HG03575 (cell line): ENCODE measurements at regions not wholly inside any gene's neighbourhood (a gene's known extent, or its start where the extent isn't known, plus 50 kb on each side); places are given as distances from the start of the nearest gene placed in this dataset.

Source experiments
- ATAC-seq: cut with Tn5 transposase; IDR thresholded peaks from one replicate; pipeline ENCODE4 v1.9.1; 2021; ENCODE audit not compliant: unreplicated experiment, insufficient number of reproducible peaks, low FRiP score; ENCODE audit errors: extremely low read depth

DNA sequence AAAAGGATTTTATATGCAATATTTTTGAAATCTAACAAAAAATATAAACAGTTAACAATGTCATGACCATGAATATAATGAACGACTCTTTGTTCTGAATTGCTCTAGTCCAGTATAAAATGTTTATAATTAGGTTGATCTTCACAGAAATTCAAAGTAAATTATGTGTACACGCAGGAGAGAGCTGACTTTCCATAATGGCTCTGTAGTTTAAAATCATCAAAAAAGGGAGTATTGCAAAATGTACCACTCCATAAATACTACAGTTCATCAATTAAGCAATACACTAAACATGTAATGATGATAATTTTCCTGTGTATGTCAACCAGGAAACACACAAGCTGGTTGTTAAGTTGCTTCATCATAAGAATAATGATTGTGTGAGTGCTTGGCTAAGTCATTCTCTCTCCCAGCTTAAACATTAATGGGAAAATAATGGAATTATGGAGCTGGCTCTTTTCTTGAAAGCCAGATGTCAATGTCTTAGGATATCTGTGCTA is 189.5 kb upstream of the PLEKHG7 start:
- ATAC-seq = no peak

DNA sequence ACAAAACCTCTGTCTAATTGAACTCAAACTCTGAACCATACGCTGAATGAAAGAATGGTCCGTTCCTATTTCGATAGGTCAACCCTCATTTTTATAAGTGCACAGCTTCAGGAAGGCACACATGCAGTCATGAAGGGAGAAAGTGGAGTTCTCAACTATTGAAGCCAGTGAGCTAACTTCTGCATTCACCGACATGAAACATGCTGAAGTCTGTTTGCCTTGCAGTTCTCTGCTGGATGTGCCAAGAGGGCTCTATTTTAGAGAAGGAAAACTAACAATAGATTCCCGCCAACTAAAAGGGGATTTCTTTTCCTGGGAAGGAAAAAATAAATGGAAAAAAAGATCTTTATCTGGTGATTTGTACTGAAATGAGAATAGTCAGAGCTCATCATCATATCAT is 191.0 kb upstream of the PLEKHG7 start:
- no peak for ATAC-seq

DNA sequence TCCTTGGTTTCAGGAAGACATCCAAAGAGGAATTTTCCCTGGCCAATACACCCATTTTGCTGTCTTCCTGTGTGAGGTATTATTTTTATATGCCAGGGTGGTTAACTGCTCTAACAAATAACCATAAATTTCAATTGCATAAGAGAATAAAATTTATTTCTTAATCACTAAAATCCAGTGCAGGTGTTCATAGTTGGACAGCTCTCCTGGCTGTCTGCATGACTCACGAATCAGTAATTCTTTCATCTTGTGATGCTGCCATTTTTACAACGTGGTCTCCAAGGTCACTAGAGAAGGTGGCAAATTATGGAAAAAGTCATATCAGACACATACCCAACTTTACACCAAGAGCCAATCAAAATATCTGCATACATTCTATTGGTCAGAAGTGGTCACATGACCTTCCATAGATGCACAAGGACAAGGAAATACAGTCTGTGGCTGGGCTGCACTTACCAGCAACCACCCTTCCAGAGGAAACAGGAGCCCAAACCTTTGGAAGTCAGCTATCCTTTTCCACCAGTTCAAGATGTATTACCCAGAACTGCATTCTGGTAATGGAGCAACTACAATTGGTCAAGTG is 193.5 kb upstream of the PLEKHG7 start:
- no peak for ATAC-seq

DNA sequence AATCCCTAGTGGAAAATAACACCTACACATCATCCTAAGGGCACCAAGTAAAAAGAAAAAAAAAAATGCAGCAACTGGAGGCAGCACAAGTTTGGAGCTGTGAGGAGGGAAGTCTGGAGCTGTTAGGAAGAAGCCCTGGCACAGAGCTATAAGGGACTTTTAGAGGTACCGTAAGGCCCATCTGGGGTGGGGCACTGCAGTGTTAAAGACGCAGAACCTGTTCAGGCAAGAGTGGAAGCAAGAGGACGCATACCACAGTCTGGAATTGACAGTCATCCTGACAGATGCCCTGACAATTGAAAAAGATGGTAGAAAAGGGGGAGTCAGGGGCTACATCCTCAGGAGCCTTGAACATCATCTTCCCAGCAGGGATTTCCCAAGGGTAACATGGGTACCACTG is 195.9 kb upstream of the PLEKHG7 start:
- ATAC-seq = no peak

DNA sequence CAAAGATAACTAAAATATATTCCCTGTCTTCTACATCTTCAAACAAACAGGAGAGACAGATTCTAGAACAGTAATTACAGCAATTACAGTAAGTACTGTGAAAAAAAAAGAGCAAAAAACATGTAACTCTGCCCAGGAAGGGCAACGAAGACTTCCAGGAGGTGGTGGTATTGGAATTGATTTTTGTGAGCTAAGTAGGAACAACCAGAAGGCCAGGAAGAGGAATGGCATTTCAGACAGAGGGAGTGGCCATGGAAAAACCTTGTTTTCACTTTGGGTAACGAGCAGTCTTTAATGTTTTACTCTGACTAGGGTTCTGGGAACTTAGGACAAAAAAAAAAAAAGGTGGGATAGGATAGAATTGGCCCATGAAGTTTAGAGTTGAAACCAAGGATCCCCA is 196.3 kb upstream of the PLEKHG7 start:
- no peak for ATAC-seq

DNA sequence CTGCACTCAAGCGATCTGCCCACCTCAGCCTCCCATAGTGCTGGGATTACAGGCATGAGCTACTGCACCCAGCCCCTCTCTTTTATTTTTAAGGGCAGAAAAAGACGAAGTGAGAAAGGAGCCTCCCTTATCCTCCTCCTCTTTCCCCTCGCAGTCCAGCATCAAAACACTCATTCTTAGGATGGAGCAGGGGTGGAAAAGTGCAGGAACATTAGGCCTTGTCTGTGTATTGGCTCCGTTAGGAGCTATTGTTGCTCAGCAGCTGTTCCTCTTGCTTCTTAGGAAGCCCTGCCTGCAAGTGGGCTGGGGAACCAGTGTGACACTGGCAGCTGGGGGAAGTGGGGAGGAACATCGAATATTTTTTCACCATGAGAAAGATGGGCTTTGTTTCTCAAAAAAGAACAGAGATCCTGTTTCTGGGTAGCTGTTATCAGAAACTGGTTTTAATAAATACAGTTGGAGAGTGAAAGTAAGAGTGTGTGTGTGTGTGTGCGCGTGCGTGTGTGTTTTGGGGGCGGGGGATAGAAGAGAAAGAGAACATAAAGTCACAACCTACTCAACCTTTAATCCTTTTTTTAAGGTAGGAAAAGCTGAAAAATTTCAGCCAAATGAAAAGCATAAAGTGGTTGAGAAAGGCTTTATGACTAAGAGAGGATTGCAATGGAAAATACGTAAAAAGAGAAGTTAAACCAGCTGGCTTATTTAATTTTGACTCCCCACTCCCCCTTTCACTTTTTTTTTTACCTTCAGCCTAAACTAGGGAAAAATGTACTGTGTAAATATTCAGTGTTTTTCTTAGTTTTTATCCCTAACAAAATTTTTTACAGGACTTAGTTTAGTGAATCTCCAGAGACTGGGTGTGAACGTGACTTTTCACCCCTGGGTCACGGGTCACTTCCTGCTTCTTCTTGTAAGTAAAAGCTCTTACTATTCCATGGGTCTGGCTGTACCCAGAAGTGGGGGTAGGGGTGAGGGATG is 197.2 kb upstream of the PLEKHG7 start:
- no peak for ATAC-seq

DNA sequence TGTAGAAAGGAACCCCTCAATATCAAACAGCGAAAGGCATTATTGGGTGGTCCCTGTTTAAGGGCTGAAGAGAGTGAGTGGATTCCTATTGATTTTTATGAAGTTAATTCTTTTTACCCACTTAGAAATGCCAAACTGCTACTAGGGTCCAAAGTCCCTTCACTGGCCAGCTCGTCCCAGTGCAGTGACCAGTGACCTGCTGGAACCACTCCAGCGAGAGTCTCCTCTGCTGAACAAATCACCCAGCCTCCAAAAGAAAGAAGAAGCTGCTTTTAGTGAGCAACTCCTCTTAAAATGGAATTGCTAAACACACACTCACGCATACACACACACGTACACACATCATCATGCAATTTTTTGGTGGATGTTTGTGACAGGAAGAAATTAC is 198.2 kb upstream of the PLEKHG7 start:
- no peak for ATAC-seq

DNA sequence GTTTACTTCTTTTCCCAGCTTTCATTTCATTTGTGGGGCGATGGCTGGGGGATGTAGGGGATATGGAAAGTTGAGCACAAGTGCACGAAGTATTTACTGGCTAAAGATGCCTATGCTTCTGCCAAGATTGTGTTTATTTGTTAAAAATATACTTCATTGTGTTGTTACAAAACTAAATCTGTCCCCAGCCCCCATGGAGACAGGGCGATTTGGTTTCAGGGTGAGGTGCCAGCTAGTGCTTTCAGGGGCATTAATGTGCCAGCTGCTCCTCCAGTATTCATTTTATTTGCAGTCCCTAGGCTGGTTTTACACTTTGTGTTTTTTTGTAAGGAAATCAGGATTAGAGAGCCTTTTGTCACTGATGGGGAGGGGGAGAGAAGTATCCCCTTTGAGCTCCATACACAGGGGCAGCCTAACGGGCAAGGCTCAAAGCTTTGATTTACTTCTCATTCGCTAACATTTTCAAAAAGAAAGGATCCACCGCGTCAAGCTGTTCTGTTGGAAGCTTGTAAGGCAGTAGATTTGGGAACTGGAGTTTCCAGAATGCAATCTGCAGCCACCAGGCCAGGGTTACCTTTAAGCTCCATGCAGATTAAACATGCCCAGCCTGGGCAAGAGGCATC is 198.7 kb upstream of the PLEKHG7 start:
- no peak for ATAC-seq

DNA sequence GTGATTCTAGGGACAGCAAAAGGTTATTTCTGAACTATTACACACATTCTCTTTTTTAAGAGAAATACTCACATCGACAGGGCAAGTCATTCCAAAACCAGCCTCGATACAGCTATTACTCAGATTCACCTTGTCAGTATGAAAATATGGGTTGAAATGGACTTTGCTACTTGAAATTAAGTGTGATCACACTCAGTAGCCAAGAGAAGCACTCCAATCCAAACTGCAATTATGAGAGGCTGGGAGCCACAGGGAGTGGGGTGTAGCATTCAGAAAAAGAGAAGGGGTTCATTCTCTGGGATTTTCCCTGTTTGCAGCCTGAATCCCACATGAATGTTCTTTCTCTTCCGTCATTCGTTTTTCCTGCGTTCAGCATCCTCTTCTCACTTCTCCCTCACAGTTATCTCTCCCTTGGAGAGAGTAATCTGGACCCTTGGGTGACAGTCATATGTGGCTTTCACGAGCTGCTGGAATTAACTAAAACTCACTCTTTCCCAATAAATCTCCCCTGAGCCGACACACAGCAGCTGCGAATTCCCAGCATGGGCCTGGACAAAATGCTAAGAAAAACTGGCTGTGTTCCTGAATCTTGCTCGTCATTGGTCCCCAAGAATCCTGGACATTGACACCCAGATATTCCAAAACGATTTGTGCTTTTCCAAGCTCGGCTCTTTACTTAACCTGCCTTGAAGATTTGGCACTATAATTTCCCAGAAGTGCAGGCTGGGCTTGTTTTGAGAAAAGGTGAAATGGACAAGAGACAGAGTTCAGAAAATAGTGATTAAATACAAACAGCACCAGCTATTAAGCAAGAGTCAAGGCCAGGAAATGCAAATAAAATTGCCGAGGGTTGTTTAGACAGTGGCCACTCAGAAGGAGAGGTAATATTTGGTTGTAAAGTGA is 199.5 kb upstream of the PLEKHG7 start:
- ATAC-seq = peak; percentile 58

DNA sequence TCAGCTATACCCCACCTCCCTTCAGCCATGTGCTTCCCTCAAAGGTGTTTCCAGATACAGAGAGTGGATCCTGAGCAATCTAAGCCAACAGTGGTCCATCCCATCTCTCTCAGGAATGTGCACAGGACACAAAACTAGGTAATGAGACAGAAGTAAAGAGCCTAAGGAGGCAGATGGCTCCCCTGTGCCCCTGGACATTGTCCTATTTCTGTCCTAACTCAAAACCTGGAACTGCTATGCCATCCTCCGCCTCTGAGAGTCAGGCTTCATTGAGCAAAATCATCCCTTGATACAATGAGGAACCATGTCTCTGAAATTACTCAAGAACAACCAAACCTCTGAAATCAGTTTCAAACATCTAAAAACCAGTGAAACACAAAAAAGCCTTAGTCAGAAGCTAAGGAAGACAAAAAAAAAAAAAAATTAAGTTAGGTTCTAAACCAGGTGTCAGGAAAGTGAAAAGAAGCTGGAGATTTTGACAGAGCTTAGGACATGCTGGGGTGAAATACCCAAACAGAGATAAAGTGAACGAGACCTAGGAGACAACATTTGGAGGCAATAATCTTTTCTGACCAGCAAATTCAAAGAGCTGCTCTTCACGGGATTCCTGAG is 200.3 kb upstream of the PLEKHG7 start:
- ATAC-seq = peak; percentile 31

DNA sequence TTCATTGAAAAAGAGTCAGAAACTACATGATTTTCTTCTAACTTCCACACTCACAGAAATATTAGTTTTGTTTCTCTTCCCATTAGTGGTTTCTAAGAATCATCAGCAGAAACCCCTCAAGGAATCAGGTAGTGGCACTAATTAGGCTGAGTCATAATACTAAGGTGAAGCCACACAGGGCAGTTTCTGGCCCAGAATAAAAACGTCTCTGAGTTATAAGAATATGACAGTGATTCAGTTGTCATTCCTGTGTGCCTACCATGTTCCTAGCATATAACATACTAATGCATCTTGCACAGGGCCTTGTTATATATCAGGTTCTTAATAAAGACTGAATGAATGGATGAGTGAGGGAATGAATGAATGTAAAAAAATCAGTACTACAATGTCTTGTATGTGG is 206.0 kb upstream of the PLEKHG7 start:
- no peak for ATAC-seq

DNA sequence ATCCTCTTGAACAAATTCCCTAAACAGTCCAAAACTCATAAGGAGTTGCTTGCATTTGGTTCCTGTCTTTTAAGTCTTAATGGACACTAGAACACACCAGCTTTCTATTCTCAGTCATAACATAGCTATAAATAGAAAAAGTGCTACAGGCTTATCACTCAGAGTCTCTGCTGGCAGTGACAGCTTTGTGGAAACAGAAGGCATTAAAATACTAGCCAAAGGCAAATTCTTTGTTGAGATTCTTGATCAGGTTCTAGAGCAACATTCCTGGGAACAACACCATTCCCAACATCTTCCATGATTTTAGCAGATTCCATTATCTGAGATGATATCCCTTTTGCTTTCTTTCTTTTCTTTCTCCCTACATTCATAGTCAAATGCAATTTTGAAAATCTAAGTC is 207.7 kb upstream of the PLEKHG7 start:
- no peak for ATAC-seq

DNA sequence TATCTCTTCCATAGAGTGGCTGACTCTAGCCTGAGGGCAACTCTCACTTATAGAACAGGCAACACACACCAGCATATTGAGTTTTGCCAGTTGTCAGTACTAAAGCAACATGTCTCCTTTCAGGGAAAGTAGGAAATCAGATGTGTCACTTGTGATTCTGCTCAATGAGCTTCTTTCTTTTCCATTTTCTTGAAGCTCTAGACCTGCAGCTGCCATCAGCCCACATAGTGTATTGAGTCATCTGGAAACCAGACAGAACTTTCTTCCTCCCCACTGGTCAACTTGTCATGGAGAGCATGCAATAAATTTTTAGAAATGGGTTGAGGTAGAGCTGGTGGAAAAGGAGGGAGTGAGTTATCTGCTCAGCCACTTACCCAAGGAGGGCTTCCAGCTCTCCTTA is 209.0 kb upstream of the PLEKHG7 start:
- no peak for ATAC-seq

DNA sequence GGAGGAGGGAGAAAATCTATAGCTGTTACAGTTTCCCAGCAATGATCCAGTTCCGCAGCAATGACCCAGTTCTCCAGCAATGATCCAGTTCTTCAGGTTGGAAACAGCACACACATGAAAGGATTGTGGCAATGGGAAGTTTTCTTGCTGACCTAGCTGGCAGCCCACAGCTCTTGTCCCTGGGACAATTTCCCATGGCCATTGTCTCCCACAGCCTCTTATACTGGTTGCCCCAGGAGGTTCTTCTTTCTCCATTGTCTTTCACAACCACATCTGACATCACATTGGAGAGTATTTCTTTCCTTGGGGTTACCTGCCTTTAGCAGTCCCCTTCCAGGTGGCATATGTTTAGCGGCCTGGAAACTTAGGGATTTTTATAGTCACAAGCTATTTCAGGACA is 209.8 kb upstream of the PLEKHG7 start:
- no peak for ATAC-seq

DNA sequence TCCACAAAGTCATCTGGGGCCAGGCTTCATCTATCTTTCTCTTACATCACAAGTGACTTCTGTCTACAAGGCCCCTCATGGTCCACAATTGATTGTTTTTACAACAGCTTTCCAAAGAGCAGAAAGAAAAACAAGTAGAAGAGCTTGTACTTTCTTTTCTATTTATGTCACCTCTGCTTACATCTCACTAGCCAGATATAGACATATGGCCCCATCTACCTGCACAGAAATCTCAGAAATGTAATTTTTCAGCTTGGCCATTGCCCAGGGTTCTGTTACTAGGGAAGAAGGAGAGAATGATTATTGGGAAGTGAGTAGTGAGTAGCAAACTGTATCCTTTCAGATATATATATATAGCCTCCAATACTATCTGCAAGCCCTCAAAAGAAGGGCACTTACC is 210.5 kb upstream of the PLEKHG7 start:
- no peak for ATAC-seq

DNA sequence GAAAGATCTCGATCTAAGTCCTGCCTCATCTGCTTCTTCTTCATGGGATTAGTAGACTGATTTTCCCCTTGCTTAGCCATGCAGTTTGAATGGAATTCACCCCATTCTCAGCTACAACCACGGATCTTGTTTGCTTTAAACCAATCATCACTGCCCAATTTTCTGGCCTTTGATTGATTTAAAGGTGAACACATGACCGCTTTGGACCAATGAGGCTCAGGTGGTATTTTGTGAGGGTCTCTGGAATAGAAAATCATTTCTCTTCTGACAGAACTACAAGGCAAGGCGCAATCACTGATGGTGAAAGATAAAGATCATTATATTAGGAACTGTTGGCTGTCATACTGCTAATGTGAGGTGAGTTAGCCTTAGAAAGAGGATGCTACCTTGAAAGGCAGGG is 213.0 kb upstream of the PLEKHG7 start:
- no peak for ATAC-seq

DNA sequence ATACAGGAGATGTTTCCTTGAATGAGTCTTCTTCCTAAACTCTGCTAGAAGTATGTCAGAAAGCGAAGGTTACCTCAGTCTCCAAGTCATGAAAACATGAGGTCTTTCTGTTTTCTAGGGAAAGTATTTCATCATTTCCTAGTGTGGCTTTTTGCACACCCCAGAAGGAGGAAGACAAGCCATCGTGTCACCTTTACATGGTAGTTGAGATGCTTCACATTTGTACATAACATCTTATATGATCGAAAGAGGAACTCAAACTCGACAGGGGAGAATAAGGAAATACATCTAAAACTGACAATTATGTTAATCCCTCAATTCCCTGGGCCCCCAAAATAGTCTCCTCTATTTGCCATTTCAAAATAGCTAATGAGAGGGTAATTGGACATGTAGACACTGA is 214.1 kb upstream of the PLEKHG7 start:
- no peak for ATAC-seq

DNA sequence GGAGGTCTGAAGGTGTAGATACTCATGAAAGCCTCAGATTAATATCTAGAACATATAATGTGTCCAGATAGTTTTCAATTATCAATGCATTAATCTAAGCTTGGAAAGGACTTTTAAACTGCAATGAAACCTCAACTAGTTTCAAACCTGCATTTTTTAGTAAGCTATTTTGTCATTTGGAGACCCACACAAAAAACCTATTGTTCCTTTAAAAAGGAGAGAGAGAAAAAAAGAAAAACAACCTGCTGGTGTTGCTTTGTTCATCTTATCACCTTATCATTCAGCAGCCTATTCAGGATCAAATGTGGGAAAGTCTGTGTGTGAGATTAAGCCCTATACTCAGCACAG is 215.7 kb upstream of the PLEKHG7 start:
- no peak for ATAC-seq
